ELF-1 (cell line): ENCODE measurements at regions not wholly inside any gene's neighbourhood (a gene's known extent, or its start where the extent isn't known, plus 50 kb on each side); places are given as distances from the start of the nearest gene placed in this dataset.

ENCODE experiments used
- DNase-seq: peaks from one replicate; pipeline ENCODE4 v3.0.0-alpha.2; 2016; ENCODE audit warnings: low read depth, low spot score

- no peak for DNase-seq
These were observed 304.2 kb downstream of the EPHA4 start for GRCh38 chr2:221267773-221268425.

DNA sequence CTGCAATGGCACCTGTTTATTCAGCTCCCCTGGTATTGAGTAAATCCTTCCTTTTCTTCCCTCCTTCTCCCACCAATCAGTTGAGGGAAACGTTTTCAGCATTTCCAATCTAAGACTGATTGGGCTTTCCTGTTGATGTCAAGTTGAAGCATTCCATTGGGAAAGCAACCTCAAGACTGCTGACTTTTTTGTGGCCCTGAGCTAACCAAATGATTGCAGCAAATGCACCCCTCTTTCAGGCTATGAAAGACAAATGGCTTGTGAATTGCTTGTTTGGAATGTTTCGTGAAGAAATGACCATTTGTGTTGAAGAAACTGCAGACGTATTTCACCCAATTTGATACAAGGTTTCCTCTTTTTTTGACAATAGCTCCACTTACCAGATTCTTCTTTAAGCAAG, 303.5 kb downstream of the EPHA4 start:
- no peak for DNase-seq

DNA sequence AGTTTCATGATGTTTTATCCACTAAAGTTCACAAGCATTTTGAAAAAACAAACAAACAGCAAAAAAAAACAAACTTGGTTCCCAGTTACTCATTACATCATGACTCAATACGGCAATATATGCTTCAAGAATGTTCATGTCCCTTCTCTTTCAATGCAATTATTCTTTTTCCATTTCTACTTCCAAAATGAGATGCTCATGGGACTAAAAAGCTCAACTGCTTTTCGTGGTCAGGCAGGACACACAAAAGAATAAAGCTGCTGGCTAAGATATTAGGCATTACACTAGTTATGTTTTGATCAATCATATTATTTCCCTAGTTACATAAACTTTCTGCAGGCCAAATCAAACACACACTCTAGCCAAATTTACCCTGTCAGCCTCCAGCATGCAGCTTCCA, 301.3 kb downstream of the EPHA4 start:
- DNase-seq: no peak

GRCh38 chr2:221272729-221273128, 299.4 kb downstream of the EPHA4 start:
- DNase-seq: no peak

DNA sequence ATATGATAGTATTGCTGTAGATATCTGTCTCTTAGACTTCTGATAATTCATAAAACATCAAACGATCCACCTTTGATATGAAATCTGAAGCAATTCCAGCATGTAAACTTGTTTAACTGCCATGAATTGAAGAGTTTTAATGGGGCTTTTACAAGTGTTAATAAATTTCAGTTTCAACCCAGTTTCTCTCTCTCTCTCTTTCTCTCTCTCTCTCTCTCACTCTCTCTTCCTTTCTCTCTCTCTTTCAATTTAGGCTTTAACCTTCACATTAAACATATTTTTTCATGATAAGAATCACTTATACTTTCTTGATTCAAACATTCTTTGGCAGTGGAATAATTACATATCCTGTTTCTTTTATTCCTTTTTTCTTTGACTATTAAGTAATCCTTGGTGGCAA, 296.1 kb downstream of the EPHA4 start:
- no peak for DNase-seq

DNA sequence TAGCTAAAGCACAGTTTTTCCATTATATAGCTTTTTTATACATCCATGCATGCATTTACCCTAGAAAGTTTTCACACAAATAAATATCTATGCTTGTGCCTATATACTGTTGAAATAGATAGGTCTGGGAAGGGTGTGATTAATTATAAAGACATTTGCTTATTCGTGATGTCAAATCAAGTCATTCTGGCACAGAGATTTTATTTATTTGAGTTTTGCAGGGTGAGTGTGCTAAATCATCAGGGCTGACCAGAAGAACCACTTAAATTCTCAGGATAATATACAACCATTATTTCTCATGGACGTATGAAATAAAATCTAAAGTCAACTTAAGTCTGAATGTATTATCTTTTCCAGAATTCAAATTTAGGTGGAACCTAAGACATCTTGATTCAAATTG, 295.5 kb downstream of the EPHA4 start:
- no peak for DNase-seq

GRCh38 chr2:221282386-221282785, 289.7 kb downstream of the EPHA4 start:
- DNase-seq: no peak

- DNase-seq: no peak
These were observed 288.1 kb downstream of the EPHA4 start for GRCh38 chr2:221283896-221284545.

DNA sequence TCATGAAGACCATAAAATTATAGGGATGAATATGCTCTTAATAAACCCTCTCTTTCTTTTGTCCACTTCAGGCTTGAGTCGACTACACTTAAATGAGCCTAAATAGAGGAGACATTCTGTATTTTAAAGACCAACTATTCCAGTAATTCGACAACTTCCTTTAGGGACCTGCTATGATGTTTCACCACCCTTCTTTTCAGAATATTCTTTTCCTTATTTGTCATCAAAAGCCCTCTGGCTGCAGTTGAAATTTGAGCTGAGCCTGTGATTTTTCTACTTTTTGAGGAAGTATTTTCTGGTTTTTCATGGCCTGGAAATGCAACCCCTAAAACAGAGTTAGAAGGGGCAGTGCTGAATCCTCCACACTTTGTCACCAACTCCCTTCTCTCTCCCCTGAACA, 287.0 kb downstream of the EPHA4 start:
- no peak for DNase-seq

DNA sequence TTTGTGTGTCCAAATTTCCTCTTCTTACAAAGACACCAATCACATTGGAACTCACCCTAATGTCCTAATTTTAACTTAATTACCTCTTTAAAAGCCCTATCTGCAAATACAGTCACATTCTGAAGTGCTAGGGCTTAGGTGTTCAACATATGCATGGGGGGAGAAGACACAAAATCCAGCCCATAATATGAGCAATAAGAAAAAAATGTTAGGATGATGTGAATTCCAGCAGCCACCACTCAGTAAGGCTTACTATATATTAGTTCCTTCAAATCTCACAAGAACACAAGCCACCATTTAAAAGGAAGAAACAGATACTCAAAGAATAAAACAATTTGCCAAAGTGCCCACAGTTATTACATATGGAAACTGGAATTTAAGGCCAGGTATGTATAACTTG, 285.7 kb downstream of the EPHA4 start:
- DNase-seq: no peak

- DNase-seq: no peak
These were observed 282.7 kb downstream of the EPHA4 start for GRCh38 chr2:221289389-221289788.

- no peak for DNase-seq
These were observed 282.3 kb downstream of the EPHA4 start for GRCh38 chr2:221289846-221290245.

DNA sequence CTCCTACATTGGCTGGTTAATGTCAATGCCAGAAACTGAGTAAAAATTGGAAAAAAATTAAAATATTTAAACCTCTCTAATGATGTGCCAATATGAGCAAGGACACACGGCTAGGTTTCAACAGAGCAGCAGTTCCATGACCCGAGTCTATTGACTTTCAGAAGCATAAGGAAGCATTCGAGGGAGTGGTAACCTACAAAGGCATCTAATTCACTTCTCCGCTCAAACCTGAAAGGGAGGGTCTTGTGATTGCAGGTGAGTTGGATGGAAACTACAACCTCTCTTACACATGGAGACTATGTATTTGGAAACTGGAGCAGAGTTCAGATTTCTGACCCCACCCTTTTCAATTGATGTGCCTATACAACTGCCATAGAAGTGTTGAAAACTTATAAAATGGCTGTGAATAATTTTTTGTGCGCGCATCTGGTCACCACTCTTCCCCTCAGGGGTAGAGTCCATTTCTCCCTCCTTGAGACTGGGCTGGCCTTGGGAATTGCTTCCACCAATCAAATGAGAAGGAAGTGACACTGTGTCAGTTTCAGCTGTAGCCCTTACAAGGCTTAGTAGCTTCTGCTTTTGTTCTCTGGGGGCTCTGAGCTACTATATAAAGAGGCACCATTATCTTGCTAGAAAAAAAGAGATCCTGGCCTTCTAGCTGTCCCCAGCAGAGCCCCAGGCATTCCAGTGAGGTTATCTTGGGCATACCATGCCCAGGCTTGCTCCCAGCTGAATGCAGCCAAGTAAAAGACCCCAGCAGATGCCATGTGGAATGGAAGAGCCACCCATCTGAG, 278.0 kb downstream of the EPHA4 start:
- peak; percentile 20 for DNase-seq

GRCh38 chr2:221304916-221305315, 267.2 kb downstream of the EPHA4 start:
- peak; percentile 12 for DNase-seq

GRCh38 chr2:221308507-221309066, 263.5 kb downstream of the EPHA4 start:
- DNase-seq: no peak

GRCh38 chr2:221309892-221310583, 262.1 kb downstream of the EPHA4 start:
- no peak for DNase-seq

DNA sequence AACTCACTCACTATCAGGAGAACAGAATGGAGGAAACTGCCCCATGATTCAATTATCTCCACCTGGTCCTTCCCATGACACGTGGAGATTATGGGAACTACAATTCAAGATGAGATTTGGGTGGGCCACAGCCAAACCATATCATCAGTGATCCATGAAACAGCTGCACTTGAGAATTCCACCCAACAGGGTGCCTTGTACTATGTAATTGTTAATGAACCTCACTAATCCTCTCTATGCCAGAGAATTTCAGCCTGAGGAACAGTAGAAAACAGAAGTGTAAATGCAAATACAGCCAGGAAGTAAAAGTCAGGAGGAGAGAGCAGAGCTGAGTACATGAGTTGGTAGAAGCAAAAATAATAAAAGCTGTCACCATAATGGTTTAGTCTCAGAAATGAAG, 261.4 kb downstream of the EPHA4 start:
- no peak for DNase-seq

DNA sequence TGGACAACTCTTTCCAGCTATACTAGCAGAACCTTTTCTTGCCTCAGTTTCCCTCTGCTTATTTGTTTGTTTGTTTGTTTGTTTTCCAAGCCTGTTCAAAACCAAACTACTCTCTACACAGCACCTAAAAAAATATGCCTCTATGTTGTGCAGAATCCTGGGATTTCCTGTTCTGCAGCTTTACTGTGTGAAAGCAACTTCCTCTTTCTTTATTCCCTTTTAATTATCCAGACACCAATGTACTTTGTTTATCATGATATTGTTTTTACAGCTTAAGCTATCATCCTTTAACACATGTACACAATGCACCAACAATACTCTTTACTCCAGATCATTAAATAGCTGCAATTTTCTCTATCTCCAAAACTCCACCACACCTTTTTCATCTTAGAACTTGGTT, 259.5 kb downstream of the EPHA4 start:
- no peak for DNase-seq

DNA sequence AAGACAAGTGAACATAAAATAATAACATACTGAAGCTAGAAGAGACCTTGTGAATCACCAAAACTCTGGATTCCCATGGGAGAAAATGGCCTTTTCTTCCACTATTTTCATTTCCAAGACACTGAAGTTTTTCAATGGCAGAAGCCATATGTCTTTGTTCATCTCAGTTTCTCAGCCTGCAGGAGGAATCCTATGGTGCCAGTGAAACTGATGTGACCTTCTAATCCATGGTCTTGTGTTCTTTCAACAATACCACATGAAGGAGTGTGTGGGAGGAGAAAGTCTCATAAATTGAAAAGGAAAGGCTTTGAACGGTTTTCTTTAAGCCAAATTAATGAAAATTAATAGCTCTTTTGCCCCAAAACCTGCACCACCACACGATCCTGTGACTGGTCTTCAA, 257.3 kb downstream of the EPHA4 start:
- DNase-seq: no peak

- no peak for DNase-seq
These were observed 253.6 kb downstream of the EPHA4 start for GRCh38 chr2:221318376-221319130.

- DNase-seq: no peak
These were observed 249.4 kb downstream of the EPHA4 start for GRCh38 chr2:221322741-221323140.
